ENCODE measurements at regions not wholly inside any gene's neighbourhood (a gene's known extent, or its start where the extent isn't known, plus 50 kb on each side); places are given as distances from the start of the nearest gene placed in this dataset.
"Not testable (repeated sequence)": the region's sequence is repeated elsewhere in the genome, so short reads cannot be mapped to it uniquely, and the experiment has no call there.

DNA sequence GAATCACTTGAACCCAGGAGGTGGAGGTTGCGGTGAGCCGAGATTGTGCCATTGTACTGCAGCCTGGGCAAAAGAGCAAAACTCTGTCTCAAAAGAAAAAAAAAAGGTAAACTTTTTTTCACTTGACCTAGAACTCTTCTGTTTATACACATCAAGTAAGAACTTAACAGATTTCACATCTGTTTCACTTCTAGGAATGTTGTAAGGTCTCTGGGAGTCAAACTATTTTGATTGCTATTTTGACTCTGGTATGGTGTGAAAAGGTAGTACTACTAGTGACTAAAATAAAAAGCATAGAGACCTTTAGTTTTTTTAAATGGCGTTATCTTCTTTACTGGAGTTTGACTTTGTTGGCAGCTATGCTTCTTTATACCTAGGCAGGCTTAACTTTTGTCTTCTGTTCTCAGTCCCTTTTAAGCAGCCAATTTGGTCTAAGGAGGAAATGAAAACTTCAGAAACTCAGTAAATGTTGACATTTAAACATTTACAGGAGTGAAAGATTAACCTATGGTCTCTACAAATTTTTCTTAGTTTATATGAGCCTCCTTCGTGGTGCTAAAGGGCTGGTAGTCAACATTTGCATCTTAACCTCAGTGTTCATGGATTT is 84.7 kb downstream of the METTL2B start:
- not testable (repeated sequence) for DNase-seq

DNA sequence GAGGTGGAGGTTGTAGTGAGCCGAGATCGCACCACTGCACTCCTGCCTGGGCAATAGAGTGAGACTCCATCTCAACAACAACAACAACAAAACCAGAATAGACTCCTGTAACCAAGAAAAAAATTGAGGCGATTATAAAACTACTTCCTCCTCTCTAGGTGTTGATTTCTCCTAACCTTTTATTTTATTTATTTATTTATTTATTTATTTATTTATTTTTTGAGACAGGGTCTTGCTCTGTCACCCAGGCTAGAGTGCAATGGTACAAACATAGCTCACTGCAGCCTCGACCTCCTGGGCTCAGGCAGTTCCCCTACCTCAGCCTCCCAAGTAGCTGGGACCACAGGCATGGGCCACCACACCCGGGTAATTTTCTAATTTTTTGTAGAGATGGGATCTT is 86.2 kb downstream of the METTL2B start:
- DNase-seq = not testable (repeated sequence)

DNA sequence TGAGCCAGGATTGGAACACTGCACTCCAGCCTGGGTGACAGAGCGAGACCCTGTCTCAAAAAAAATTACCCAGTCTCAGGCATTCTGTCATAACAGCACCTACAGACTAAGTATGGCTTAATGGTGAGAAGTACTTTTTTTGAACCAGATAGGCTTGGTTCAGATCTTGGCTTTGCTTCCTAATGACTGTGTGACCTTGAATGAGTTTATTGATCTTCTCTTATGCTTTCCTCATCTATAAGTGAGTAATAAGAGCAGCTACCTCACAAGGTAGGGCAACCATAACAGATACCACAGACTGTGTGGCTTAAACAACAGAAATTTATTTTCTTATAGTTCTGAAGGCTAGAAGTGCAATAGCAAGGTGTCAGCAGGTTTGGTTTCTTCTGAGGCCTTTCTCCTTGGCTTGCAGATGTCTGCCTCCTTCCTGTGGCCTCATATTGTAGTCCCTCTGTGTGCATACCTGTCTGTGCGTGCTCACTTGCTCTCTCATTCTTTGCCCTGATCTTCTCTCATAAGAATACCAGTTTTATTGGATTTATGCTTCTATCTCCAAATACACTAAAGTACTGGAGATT is 87.7 kb downstream of the METTL2B start:
- DNase-seq = not testable (repeated sequence)

DNA sequence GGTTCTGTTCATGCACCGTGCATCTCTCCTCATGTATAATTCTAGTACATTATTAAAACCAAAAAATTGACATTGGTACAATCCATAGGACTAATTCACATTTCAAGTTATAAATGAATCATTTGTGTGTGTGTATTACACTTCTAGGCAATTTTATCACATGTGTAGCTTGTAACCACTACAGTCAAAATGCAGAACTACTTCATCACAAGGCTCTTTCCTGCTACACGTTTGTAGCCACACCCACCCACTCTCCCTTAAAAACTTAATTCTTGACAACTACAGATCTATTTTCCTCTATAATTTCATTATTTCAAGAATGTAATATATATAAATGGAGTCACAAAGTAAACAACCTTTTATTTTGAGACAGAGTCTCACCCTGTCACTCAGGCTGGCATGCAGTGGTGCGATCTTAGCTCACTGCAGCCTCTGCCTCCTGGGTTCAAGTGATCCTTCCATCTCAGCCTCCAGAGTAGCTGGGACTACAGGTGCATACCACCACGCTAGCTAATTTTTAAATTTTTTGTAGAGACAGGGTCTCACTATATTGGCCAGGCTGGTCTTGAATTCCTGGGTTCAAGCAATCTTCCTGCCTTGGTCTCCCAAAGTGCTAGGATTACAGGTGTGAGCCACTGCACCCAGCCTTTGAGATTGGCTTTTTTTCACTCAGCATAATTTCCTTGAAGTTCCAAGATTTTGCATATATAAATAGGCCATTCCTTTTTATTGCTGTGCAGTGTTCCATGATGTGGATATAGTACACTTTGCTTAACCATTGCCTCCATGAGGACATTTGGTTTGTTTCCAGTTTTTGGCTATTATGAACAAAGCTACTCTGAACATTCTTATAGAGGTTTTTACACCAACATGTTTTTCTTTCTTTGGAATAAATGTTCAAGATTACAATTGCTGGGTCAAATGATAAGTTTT is 88.7 kb downstream of the METTL2B start:
- not testable (repeated sequence) for DNase-seq

DNA sequence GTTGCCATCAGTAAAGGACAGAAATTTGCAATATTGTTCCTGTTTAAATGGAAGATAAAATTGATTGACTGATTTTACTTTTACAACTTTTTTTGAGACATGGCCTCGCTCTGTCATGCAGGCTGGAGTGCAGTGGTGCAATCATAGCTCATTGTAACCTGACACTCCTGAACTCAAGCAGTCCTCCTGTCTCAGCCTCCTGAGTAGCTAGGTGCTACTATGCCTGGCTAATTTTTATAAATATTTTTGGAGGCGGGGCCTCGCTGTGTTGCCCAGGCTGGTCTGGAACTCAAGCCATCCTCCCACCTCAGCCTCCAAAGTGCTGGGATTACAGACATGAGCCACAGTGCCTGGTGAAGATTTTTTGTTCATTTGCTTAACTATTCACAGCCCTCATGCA is 96.8 kb upstream of the GARIN1A start:
- not testable (repeated sequence) for DNase-seq

DNA sequence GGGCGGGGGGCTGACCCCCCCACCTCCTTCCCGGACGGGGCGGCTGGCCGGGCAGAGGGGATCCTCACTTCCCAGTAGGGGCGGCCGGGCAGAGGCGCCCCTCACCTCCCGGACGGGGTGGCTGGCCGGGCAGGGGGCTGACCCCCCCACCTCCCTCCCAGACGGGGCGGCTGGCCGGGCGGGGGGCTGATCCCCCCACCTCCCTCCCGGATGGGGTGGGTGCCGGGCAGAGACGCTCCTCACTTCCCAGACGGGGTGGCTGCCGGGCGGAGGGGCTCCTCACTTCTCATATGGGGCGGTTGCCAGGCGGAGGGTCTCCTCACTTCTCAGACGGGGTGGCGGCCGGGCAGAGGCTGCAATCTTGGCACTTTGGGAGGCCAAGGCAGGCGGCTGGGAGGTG is 95.1 kb upstream of the GARIN1A start:
- DNase-seq = not testable (repeated sequence)

DNA sequence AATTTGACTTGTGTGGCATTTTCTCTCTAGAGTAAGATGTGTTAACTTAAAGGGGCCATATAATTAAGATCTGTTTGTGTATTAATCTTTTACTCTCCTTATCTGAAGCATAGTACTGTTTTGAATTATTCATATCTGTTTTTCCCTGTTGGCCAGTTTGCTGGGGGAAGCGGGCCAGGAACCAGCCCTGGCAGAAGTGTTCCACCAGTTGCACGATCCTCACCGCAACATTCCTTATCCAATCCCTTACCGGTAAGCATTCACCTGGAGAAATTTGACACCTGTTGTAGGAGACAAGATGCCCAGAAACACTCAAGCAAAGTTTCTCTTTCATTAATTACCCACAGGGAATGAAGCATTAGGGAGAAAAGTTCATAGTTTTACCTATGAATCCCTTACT is 92.2 kb upstream of the GARIN1A start:
- DNase-seq = not testable (repeated sequence)

DNA sequence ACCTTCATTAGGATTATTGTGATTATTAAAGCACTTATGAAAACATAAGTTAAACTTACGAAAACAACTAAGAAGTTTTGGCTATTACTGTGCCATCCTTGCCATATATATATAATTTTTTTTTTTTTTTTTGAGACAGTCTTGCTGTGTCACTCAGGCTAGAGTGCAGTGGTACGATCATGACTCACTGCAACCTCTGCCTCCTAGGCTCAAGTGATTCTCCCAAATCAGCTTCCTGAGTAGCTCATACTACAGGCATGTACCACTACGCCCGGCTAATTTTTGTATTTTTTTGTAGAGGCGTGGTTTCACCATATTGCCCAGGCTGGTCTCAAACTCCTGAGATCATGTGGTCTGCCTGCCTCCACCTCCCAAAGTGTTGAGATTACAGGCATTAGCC is 91.0 kb upstream of the GARIN1A start:
- DNase-seq = not testable (repeated sequence)

DNA sequence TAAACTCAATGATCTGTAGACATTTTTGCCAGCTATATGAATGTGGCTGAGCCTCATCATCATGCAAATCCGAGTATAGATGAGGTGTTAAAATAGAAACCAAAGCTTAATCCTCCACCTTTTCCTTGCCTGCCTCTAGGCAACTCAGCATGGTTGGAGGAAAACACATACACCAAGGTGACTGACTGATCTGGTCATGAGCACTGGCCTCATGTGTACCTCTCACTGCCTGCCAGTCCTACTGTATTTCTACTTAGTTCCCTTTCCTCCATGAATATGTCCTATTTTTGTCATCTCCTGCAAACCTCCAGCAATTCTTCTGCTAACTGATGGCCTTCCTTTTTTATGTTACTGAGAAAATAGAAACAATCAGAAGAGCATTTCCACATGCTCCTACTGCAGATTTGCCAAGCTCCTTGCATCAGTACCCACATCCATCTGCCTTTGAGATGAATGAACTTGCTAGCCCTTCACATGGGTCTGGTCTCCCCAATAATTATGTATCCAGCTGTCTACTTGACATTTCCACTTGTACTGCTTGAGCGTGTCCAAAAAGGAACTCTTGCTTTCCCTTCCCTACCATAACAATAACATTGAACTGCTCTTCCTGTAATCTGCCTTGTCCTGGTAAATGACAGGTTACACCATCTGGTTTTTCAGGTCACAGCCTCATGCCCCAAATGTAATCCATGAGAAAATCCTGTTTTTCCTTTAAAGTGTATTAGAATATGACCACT is 90.1 kb upstream of the GARIN1A start:
- not testable (repeated sequence) for DNase-seq

DNA sequence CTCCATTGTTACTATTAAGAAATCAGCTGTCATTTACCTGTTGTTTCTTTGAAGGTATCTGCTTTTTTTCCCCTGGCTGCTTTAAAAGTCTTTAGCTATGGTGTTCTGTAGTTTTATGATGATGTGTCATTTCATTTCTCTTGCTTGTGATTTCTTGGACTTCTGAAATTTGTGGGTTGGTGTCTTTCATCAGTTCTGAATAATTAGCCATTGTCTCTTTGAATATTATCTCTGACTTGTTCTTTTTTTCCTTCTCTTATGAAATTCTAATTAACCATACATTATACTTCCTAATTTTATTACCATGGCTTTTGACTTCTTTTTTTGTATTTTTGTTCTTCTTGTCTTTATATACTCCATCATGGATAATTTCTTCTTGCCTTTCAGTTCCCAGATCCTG is 85.4 kb upstream of the GARIN1A start:
- not testable (repeated sequence) for DNase-seq

DNA sequence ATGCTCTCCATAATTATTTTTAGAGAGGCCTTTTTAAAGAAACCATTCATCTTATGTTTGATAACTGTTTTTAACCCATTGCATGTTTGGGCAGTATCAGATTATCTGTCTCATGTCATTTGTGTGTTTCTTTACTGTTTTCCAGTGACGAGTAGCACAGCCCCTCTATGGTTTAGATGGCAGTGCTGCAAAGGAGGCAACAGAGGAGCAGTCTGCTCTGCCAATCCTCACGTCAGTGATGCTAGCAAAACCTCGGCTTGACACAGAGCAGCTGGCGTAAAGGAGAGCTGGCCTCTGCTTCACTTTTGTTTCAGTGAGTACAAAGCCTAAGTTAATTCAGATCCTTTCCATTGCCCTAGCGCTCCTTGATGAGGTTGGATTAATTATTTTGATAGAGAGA is 80.4 kb upstream of the GARIN1A start:
- no peak for DNase-seq

DNA sequence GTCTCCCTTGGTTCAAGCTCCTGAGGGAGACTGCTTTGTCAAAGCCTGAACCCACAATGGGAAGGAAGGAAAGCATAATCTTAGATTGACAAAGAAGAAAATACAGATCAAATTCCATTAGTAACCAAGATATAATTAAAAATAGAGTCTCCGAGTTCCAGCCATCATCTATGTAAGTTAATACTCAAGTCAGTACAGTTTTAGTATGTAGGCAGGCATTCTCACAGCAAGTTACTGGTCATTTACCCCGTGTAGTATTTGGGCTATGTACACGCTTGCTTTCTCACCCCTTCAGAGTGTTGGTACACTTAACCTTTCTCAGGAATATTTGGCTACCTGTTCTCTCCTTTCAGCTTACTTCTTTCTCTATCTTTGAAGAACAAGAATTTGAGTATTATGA is 79.9 kb upstream of the GARIN1A start:
- not testable (repeated sequence) for DNase-seq

DNA sequence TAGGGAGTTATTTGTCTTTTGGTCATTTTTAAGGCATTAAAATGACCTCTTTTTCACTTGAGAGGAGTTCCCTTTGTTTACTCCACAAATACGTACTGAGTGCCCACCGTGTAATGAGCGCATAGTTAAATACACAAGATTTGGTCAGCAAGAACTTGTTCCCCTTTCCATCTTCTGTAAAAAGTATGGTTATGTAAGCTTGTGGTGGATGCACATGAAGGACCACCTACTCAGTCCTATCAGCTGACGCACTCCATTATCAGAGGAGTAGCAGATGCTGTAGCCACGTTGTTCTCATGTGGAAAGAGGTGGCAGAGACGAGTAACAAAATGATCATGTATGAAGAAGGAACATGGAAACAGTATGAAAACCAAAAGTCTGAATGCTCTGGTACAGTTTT is 78.0 kb upstream of the GARIN1A start:
- not testable (repeated sequence) for DNase-seq

DNA sequence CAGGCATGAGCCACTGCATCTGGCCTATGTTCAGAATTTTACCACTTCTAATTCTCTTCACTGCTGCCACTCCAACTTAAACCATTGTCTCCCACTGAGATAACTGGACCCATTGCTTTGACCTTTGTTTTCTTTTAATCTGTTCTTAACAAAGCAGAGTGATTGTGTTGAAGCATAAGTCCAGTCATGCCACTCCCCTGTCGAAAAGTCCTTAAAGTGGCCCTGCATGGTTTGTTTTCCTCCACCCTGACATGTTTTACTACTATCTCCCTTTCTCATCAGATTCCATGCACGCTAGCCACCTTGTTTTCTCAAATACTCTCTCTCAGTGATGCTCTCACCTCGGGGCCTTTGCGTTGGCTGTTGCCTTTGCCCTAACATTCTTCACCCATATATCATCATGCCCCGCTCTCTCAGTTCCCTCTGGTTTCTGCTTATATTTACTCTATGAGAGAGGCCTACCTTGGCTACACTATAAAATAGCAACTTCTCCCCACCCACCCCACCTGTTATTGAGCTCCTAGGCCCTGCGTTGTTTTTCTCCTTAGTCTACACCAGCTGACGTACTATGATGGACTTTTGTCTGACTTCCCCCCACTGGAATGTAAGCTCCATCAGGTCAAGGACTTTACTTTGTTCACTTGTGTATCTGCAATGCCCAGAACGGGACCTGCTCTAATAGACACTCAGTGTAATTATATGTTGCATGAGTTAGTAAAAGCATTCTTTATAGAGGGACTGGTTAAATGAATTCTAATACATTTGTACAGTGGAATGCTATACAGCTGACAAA is 75.6 kb upstream of the GARIN1A start:
- DNase-seq = not testable (repeated sequence)

DNA sequence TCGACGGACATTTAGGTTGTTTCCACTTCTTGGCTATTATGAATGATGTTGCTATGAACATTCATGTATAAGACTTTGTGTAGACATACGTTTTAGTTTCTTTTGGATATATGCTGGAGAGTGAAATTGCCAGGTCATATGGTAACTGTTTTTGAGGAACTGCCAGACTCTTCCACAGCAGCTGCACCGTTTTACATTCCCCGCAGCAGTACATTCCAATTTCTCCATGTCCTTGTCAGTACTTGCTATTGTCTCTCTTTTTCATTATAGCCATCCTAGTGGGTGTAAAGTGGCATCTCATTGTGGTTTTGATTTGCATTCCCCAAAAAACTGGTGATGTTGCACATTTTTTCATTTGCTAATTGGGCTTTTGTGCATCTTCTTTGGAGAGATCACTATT is 73.1 kb upstream of the GARIN1A start:
- DNase-seq = not testable (repeated sequence)

DNA sequence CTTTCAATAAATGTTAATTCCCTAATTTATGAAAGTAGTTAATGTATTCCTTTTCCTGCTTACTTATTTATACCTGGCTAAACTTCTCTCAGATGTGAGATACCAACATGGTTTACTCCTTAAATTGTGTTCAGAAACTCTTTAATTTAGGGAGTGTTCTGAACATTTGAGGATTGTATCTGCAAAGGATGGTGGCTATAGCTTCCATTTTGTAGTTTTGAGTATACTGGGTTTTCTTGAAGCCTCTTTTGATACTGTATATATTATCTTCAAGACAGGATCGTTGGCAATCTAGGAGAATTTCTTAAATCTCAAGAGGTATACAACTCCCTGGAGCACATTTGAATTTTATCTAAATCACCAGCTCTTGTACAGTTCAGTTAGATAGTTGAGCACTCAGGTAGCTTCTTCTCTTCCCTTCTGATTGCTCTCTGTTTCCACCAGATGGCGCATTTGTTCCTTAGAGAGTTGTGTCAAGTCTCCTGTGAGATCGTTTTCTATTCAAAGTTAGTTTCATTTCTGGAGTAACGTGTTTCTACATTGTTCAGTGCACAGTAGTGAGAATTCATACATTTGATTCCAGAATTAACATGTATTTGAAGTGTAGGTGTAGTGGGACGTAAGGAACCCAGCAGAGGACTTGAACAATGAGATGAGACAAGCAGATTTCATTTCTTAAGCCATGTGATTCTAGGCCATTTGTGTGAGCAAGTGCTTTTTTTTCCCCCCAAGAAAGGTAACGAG is 63.2 kb upstream of the GARIN1A start:
- DNase-seq = peak; percentile 74

DNA sequence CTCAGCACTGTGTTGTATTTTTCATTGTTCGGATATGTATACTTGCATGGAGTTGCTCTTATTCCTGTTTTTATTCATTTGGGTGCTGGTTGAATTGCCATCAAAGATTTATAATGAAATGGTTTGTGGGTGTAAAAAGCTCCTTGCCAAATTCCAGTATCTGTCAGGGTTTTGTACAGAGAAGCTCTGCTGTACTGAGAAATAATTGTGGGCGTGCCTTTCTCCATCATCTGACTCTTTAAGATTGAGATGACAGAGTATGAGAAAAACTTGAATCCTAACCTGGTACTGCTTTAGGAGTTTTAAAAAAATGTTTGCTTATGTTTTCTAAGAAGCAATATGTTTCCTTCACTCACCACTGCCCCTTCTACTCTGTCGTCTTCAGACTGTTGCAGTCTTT is 58.7 kb upstream of the GARIN1A start:
- not testable (repeated sequence) for DNase-seq

DNA sequence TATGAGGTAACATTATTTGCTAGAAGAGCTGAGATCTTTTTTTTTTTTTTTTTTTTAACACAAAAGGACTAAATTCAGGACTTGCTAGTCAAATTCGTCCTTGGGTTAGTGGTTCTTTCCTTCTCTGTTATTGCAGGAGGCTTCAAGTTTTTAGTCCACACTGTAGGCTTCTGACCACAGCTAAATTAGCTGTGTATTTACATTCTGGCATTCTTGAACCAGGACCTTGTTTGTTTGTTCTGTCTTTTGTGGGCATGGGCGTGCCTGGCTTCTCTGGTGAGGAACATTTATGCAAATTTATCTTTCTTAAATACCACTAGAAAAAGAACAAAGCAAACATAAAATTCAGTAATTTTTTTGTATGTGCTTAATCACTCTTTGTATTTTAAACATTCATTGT is 57.3 kb upstream of the GARIN1A start:
- DNase-seq = not testable (repeated sequence)

DNA sequence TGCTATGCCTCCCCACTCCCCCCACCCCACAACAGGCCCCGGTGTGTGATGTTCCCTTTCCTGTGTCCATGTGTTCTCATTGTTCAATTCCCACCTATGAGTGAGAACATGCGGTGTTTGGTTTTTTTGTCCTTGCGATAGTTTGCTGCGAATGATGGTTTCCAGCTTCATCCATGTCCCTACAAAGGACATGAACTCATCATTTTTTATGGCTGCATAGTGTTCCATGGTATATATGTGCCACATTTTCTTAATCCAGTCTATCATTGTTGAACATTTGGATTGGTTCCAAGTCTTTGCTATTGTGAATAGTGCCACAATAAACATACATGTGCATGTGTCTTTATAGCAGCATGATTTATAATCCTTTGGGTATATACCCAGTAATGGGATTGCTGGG is 55.3 kb upstream of the GARIN1A start:
- DNase-seq = not testable (repeated sequence)
